ENCODE measurements at regions not wholly inside any gene's neighbourhood (a gene's known extent, or its start where the extent isn't known, plus 50 kb on each side); places are given as distances from the start of the nearest gene placed in this dataset.

GRCh38 chr1:65066419-65066765 is 81.6 kb upstream of the AK4 start:
- no peak for TF ChIP-seq CTCF (IDR thresholded peaks at IDR 0.05)
- DNase-seq = no peak
- no peaks in the 10 kb centered on the region for H3K9me3 ChIP-seq
- peak overlapping the region; percentile 94 for H3K4me3 ChIP-seq
- WGBS, 3 donors = 0 to 1% (median 0%) methylated on average over 7 to 33 of the region's 33 CpGs
- no peaks in the 10 kb centered on the region for H3K27me3 ChIP-seq (ENCODE audit: insufficient read depth in 3 of 3, low read length in 2 of 3)
- H3K27ac ChIP-seq = peak overlapping the region; percentile 100
- intact Hi-C loops (cut with DNase I) = loop anchor here in 1 of 2 donors (2.0 to 10.0 kb wide), 5 partner anchors 64 to 358 kb away; partner anchors contain the start of genes JAK1, LEPR and LEPROT
- peaks cover 40% of the 10 kb centered on the region for H3K4me1 ChIP-seq
- peaks cover 0 to 6% of the 10 kb centered on the region in 2 donors for H3K36me3 ChIP-seq (ENCODE audit: insufficient read depth in 1 of 2, low read depth in 1 of 2)
- peak in 3 of 4 donors; percentile 20 to 39 (median 23) for ATAC-seq

GRCh38 chr1:65066766-65067490 is 81.1 kb upstream of the AK4 start:
- TF ChIP-seq CTCF (IDR thresholded peaks at IDR 0.05) = no peak
- H3K27ac ChIP-seq = peak overlapping the region; percentile 100
- H3K4me1 ChIP-seq = peaks cover 34% of the 10 kb centered on the region
- no peaks in the 10 kb centered on the region for H3K27me3 ChIP-seq (ENCODE audit: insufficient read depth in 3 of 3, low read length in 2 of 3)
- H3K4me3 ChIP-seq = peak overlapping the region; percentile 94
- H3K9me3 ChIP-seq = no peaks in the 10 kb centered on the region
- peak; percentile 85 to 88 (median 86) for ATAC-seq
- WGBS, 3 donors = 0 to 1% (median 1%) methylated on average over 45 to 101 of the region's 101 CpGs
- H3K36me3 ChIP-seq (ENCODE audit: insufficient read depth in 1 of 2, low read depth in 1 of 2) = peaks cover 0 to 6% of the 10 kb centered on the region in 2 donors
- DNase-seq = peak; percentile 94 to 97
- intact Hi-C loops (cut with DNase I) = loop anchor here in 1 of 2 donors (2.0 to 10.0 kb wide), 5 partner anchors 64 to 358 kb away; partner anchors contain the start of genes JAK1, LEPR and LEPROT

GRCh38 chr1:65067491-65068201 is 80.4 kb upstream of the AK4 start:
- peaks cover 0 to 6% of the 10 kb centered on the region in 2 donors for H3K36me3 ChIP-seq (ENCODE audit: insufficient read depth in 1 of 2, low read depth in 1 of 2)
- WGBS, 3 donors = 0% methylated on average over 32 to 59 of the region's 61 CpGs
- H3K27me3 ChIP-seq (ENCODE audit: insufficient read depth in 3 of 3, low read length in 2 of 3) = no peaks in the 10 kb centered on the region
- DNase-seq = peak; percentile 63 to 83
- peaks cover 27% of the 10 kb centered on the region for H3K4me1 ChIP-seq
- H3K4me3 ChIP-seq = peak overlapping the region; percentile 94
- no peak for TF ChIP-seq CTCF (IDR thresholded peaks at IDR 0.05)
- no peaks in the 10 kb centered on the region for H3K9me3 ChIP-seq
- ATAC-seq = peak; percentile 43 to 55 (median 44)
- peak overlapping the region; percentile 100 for H3K27ac ChIP-seq
- intact Hi-C loops (cut with DNase I) = loop anchor here in 1 of 2 donors (2.0 to 10.0 kb wide), 5 partner anchors 65 to 357 kb away; partner anchors contain the start of genes JAK1, LEPR and LEPROT

- TF ChIP-seq CTCF (IDR thresholded peaks at IDR 0.05) = no peak
- intact Hi-C loops (cut with DNase I) = loop anchor here in 1 of 2 donors (5.0 to 10.0 kb wide), 4 partner anchors 101 to 356 kb away; partner anchors contain the start of genes JAK1, LEPR and LEPROT
- peak overlapping the region; percentile 100 for H3K27ac ChIP-seq
- DNase-seq (no peak), ATAC-seq (peak in 1 of 4 donors; percentile 25)
- H3K36me3 ChIP-seq (ENCODE audit: insufficient read depth in 1 of 2, low read depth in 1 of 2) = peaks cover 0 to 6% of the 10 kb centered on the region in 2 donors
- H3K27me3 ChIP-seq (ENCODE audit: insufficient read depth in 3 of 3, low read length in 2 of 3) = no peaks in the 10 kb centered on the region
- no peaks in the 10 kb centered on the region for H3K9me3 ChIP-seq
- peak overlapping the region; percentile 94 for H3K4me3 ChIP-seq
- H3K4me1 ChIP-seq = peaks cover 19% of the 10 kb centered on the region
- WGBS, 3 donors = 0 to 1% (median 1%) methylated on average over 20 of the region's 20 CpGs
These were observed 79.6 kb upstream of the AK4 start for GRCh38 chr1:65068202-65069010.

Measured in psoas muscle (tissue), 7 donors.